Activated CD8-positive, alpha-beta memory T cell treated with anti-CD3 and anti-CD28 coated beads, Interleukin-2, amount 50 U/mL, for 4 hours (primary cell): ENCODE measurements at regions not wholly inside any gene's neighbourhood (a gene's known extent, or its start where the extent isn't known, plus 50 kb on each side); places are given as distances from the start of the nearest gene placed in this dataset.
"Not testable (repeated sequence)": the region's sequence is repeated elsewhere in the genome, so short reads cannot be mapped to it uniquely, and the experiment has no call there.

Experiments
- DNase-seq: peaks from one replicate; pipeline ENCODE4 v3.0.0-alpha.2; 2020

DNA sequence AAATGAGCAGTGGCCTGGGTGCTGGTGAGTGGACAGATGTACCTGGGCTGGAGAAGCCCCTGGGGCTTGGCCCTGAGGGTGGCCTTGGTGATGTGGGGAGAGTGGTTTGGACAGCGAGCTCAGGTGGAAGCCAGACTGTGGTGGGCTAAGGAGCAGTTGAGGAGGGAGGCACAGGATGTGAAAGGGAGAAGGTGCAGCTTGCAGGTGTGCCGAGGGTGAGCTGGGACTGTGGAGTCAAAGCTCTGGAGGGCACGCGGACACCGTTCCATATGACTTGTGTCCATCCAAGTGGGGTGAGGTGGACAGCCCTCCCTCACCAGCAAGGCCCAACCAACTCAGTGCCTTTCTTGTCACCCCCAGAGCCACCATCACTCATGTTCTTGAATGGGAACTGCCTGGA lies 170.8 kb upstream of the ZNF267 start:
- no peak for DNase-seq

- peak; percentile 16 for DNase-seq
Observed at GRCh38 chr16:31703526-31704128, 170.0 kb upstream of the ZNF267 start.

GRCh38 chr16:31704138-31704537 lies 169.5 kb upstream of the ZNF267 start:
- no peak for DNase-seq

DNA sequence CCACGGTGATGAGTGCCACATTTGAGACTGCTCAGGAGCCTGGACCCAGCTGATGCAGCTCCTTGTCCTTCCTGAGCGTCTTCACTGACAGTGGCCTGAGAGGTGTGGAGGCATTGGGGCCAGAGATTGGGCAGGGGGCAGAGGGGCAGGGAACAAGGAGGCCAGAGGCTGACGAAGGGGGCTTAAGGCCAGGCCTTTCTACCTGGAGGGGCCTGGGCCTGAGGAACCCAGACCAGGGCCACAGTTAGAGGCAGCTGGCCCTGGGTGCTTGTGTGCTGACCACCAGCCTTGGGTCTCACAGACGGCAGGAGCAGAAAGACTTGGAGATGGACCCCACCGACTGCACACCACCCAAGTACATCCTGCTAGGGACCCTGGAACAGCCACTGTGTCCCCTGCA lies 168.2 kb upstream of the ZNF267 start:
- no peak for DNase-seq

DNA sequence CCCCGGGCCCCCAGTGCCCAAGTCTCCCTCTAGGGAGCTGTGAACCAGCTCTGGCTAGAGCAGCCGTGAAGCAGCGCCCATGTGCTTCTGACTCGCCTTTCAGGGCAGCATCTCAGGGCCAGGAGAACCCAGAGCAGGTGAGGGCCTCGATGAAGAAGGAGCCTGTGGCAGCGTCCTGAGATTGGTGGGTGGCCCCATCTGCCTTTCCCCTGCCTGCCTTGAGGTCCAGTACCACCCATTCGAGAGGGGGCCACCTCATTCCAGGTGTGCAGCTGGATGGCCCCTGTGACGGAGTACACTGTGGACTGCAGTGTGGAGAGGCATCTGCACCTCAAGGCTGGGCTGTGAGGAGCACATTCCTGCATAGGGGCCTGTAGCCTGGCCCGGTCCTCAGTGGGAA lies 167.3 kb upstream of the ZNF267 start:
- no peak for DNase-seq

GRCh38 chr16:31706925-31707324 lies 166.7 kb upstream of the ZNF267 start:
- no peak for DNase-seq

GRCh38 chr16:31707743-31708335 lies 165.8 kb upstream of the ZNF267 start:
- no peak for DNase-seq

GRCh38 chr16:31708348-31708747 lies 165.3 kb upstream of the ZNF267 start:
- DNase-seq: peak; percentile 49

GRCh38 chr16:31709181-31709580 lies 164.4 kb upstream of the ZNF267 start:
- DNase-seq: no peak

DNA sequence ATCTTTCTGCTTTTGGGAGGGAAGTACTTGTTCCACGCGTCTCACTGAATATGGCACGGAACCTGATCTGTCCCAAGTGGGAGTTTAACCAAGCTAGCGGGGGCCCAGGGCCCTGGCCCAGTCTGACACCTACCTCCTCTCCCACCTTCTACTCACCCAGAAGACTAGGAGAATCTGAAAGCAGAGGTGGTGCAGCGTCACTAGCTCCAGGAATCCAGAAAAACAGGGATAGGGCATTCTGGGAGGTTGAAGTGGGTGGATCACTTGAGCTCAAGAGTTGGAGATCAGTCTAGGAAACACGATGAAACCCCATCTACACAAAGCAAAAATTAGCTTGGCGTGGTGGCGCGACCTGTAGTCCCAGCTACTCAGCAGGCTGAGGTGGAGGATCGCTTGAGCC lies 163.5 kb upstream of the ZNF267 start:
- DNase-seq: no peak

GRCh38 chr16:31710880-31711279 lies 162.7 kb upstream of the ZNF267 start:
- DNase-seq: no peak

GRCh38 chr16:31711344-31711845 lies 162.2 kb upstream of the ZNF267 start:
- peak; percentile 20 for DNase-seq

- peak; percentile 18 for DNase-seq
Observed at GRCh38 chr16:31712064-31712540, 161.5 kb upstream of the ZNF267 start.

GRCh38 chr16:31713071-31713944 lies 160.3 kb upstream of the ZNF267 start:
- DNase-seq: peak; percentile 93

GRCh38 chr16:31713945-31714902 lies 159.4 kb upstream of the ZNF267 start:
- peak; percentile 15 for DNase-seq

DNA sequence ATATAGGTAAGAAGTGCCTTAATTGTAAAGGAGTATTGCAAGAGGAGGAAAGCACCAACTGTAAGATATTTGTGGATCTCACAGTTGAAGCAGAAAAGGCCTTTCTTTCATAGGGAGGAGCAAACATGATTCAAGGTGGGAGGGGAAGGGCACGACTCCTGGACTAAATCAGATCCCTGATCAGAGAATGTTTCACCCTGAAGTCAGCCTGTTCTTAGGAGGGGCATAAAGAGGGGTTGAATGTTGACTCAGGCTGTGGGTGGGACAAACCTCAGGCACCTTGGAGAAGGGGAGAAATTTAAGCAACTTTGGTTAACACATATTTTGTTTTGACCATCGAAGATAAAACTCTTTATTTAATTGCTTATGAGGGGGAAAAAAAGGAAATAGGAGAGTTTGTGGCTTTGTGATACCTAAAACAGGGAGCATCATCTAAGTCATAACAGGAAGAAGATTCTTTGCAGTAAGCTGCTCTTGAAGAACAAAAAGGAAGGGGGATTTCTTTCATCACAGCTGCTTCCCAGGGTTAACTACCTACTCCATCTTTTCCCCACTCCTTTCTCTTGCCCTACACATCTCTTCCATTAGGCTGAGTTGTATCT lies 158.6 kb upstream of the ZNF267 start:
- DNase-seq: peak; percentile 17

DNA sequence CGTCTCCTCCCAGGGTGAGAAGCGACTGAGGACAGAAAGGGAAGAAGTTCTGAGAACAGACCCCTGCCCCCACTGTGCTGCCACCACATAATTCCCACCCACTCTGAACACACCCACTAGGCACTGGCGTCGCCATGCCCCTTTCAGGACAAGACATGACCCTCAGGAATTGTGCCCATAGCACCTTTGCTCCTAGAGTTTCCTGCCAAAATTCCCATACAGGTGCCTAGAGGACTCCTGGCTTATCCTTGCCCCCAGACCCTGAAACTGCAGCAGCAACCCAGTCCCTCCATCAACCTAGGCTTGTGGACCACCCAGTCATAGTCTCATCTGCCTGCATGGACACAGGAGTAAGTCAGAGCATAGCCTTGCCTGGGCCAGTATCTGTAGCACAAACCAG lies 157.7 kb upstream of the ZNF267 start:
- no peak for DNase-seq

DNA sequence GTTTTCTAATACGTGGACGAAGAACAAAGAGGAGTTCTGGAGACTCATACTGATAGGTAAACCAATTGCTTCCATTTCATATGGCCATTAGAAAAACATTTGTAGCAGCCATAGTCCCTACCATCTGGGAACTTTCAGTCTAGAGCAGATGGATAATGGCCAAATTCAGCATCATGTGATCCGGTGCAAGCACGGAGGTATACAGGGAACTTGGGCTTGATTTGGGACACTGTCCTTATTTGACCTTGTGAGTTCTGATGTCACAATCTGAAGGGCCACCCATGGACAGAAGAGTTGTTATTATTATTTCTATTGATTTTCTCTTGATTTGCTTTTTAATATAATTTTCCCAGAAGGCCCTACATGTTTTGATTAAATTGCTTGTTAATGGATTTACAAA lies 154.6 kb upstream of the ZNF267 start:
- no peak for DNase-seq

DNA sequence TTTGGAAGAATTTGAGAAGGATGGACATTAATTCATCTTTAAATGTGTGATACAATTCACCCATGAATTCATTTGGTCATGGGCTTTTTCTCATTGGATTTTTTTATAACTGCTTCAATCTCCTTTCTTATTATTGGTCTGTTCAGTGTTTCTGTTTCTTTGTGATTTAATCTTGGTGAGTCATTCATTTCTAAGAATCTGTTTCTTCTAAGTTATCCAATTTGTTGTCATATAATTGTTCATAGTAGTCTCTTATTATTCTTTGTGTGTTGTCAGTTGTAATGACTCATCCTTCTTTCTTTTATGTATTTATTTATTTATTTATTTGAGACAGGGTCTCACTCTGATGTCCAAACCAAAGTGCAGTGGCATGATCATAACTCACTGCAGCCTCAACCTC lies 146.1 kb upstream of the ZNF267 start:
- DNase-seq: no peak

DNA sequence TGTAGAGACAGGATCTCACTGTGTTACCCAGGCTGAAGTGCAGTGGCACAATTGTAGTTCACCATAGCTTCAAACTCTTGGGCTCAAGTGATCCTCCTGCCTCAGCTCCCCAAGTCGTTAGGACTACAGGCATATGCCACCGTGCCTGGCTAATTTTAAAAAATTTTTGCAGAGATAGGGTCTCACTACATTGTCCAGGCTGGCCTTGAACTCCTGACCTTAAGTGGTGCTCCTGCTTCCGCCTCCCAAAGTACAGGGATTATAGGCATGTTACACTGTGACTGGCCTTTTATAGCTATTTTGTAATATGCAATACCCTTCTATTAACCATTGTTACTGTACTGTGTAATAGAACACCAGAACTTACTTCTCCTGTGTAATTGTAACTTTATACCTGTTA lies 139.3 kb upstream of the ZNF267 start:
- no peak for DNase-seq

- not testable (repeated sequence) for DNase-seq
Observed at GRCh38 chr16:31745098-31745497, 128.5 kb upstream of the ZNF267 start.

DNA sequence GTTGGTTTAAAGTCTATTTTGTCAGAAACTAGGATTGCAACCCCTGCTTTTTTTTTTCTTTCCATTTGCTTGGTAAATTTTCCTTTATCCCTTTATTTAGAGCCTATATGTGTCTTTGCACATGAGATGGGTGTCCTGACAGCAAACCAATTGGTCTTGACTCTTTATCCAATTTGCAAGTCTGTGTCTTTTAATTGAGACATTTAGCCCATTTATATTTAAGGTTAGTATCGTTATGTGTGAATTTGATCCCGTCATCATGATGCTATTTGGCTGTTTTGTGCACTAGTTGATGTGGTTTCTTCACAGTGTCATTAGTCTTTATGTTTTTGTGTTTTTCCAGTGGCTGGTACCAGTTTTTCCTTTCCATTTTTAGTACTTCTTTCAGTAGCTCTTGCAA lies 127.7 kb upstream of the ZNF267 start:
- no peak for DNase-seq
